HG02885 (cell line): ENCODE measurements at regions not wholly inside any gene's neighbourhood (a gene's known extent, or its start where the extent isn't known, plus 50 kb on each side); places are given as distances from the start of the nearest gene placed in this dataset.
"Not testable (repeated sequence)": the region's sequence is repeated elsewhere in the genome, so short reads cannot be mapped to it uniquely, and the experiment has no call there.

Source experiments
- ATAC-seq: cut with Tn5 transposase; IDR thresholded peaks from one replicate; pipeline ENCODE4 v1.9.1; 2021; ENCODE audit warnings: mild to moderate bottlenecking; ENCODE audit not compliant: unreplicated experiment, poor library complexity

DNA sequence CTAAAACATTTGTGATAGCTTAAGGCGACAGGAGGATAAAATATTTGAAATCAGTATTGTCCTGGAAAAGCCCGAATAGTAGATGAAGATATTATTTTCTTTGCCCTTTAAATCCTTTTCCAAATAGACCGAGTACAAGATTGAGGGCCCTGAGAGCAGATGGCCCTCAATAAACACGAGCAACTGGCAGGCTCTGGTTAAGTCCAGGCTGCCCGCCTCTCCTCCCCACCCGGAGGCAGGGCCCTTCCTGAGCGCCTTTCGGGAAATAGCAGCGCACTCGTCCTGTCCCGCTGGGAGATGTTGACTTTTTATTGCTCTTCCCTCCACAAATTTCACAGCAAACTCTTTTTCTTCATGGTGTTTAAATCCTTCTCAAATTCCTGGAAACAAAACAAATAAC is 50.8 kb upstream of the MAX start:
- ATAC-seq: no peak

DNA sequence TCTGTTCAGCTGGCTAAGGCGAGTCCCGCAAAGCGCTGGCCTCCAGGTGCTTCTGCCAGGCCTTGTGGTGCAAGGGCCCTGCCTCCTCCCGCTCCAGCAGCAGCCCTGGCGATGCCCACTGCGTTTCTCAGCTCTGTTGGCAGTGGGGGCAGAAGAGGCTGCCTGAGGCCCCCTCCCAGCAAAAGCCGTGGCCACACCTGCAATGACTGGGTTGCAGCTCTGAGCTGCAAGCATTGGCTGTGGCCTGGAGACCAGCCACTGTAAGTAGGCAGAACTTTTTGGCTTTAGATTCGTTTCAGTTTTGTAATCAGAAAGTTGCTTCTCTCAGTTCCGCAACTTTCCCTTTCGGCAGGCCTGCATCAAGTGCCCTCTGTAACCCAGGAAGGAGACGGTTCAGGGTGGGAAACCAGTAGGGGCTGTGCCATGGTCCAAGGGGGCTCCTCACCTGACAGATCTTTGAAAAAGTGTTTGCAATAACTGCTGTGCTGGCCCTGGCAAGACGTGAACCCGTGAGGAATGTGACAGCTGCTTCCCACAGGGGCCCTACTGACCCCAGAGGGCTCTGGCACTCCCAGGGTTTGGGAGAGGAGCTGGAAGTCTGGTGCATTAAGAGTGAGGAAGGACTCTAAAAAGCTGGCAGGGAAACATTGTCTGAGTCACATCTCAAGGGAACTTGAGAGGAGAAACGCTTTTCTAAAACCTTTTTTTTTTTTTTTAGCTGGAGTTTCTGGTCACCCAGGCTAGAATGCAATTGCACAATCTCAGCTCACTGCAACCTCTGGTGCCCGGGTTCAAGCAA is 54.5 kb upstream of the MAX start:
- ATAC-seq: peak; percentile 88

DNA sequence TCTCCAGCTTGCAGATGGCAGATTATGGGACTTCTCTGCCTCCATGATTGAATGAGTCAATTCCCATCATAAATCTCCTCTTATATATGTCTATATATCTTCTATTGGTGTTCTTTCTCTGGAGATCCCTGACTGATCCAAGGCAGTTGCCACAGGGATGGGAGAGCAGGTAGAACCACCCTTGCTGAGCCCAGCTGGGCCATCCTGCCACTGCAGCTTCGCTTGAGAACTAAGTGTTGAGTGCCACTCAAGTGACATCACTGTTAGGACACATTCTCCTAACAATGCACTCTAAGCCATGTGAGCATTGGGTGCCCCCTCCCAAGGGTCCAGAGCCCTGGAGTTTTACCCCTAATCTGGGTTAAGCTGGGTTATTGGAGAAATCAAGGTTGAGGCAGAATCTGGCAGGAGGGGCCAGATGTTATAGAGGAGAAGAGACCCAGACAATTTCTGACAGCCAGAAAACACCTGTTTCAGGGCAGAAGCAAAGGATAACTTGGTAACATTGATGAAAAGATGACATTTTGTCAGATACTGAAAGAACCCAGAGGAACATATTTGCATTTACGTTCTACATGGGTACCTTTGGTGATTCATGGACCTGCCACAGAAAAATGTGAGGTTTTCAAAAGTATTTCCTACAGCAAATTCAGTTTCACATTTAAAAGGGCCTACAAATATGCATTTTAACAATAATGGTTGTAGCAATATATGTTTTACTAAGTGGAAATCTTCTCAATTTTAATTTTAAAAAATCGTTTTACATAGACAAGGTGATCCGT is 57.2 kb upstream of the MAX start:
- peak; percentile 62 for ATAC-seq

DNA sequence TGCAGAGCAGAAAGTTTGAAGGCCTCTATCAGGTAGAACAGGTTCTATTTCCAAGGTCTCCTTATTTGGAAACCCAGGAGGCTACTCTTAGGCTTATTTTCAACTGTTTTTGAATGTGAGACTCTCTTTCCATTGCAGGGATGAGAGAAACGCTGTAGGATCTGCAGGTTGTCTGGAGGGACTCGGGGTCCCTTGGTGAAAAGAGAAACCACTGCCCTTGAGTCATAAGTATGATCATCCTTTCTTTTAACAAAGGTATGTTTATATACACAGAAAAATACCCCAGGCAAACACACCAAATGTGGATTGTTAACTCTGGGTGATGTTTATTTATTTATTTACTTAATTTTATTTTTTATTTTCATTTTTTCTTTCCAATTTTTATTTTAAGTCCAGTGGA is 57.8 kb upstream of the MAX start:
- no peak for ATAC-seq

DNA sequence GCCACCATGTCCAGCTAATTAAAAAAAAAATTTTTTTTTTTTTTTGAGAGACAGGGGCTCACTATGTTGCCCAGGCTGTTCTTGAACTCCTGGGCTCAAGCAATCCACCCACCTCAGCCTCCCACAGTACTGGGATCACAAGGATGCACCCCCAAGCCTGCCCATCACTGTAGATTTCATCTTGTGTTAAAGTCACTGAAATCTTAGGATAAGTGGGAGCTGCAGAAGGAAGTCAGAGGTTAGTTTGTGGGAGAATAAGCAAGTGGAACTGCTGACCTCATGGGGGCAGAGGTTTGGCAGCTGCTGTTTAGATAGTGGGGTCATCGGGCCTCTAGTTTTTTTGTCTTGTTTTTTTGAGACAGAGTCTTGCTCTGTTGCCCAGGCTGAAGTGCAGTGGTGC is 59.7 kb upstream of the MAX start:
- ATAC-seq: no peak

DNA sequence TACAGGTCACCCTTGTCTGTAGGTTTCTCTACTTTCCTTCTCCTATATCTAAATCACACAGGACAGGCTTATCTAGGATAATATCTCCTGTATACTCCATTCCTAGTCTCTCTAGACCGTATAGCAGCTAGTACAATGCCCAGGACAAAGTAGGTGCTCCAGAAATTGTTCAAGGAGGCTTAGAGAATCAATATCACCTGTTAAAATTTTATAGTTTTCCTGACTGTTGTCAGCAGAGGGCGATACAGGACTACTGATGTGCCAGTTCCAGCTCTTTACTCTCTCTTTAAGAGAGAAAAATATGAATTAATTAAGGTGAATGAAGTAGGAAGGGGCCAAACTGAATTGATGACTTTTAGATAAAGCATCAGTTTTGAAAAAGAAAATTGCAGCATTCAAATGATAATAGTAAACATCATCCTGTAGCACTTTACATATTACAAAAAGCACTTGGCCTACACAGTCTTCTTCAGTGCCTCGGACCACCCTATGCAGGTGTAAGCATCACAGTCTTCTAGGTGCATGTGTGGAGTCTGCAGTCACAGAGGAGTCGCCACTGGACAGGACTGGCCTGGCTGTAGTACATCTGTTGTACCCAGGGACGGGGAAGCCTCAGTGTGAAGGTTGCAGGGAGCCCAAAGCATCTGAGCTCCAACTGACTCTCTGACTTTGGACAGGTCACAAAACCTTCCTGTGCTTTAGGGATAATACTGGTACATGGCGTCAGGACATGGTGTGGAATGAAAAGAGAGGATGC is 61.9 kb upstream of the MAX start:
- ATAC-seq: no peak

DNA sequence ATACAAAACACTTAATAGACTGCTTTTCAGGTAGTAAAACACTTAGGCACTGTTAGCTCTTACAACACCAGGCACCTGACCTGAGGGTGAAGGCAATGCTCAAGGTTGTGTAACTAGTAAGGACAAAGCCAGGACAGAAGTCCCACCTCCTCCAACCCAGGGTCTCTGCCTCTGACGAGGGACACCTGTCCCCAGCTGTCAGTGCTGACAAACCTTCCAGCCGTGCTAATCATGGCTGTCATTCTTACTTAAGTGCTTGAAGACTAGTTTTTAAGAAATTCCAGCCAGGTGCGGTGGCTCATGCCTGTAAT is 62.5 kb upstream of the MAX start:
- no peak for ATAC-seq

DNA sequence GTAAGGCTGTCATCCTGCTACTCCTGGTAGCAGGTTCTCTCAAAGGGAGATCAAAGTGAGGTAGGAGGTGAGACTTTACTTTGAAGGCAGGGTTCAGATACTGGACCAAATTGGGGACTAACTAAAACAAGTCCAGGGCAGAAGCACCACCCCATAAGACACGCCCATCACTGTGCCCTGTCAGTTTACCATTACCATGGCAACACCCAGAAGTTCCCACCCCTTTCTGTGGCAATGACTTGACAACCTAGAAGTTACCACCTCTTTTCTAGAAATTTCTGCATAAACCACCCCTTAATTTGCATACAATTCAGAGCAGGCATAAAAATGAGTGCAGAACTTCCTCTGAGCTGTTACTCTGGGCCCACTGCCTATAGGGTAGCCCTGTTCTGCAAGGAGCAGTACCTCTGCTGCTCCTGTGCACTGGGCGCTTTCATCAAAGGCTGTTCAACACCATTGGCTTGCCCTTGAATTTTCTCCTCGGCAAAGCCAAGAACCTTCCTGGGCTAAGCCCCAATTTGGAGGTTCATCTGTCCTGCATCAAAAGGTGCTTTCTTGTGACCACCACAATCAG is 64.8 kb upstream of the MAX start:
- ATAC-seq: no peak

DNA sequence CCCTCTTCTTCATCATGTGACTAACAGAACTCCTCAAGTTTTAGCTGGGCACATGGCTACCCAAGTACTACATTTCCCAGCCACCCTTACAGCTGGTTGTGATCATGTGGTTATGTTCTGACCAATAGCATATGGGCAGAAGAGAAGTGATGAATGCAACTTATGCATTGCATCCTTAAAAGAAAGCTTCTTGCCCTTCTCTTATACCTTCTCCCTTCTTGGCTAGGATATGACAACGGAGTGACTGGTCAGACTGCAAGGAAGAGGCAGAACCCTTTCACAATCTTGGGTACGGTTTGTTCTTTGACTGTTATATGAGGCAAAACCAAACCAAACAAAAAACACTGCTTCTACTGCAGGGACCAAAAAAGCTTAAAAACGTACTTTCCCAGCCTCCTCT is 66.5 kb upstream of the MAX start:
- no peak for ATAC-seq

DNA sequence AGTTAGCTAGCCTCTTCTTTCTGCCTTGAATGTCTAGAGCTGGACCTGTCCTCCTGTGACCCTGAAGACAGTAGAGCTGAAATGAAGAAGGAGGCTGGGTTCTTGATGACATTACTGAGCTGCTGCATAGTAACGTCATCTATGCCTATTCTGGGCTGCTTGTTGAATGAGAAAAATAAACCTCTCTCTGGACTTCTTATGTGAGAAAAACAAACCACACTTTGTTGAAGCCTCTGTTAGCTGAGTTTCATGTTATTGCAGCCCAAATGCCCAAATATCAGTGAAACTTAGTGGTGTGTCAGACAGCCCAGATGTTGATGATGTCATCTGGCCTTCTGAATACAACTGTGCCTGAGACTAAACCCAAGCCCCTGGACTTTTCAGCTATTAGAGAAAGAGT is 67.0 kb upstream of the MAX start:
- ATAC-seq: peak; percentile 89

DNA sequence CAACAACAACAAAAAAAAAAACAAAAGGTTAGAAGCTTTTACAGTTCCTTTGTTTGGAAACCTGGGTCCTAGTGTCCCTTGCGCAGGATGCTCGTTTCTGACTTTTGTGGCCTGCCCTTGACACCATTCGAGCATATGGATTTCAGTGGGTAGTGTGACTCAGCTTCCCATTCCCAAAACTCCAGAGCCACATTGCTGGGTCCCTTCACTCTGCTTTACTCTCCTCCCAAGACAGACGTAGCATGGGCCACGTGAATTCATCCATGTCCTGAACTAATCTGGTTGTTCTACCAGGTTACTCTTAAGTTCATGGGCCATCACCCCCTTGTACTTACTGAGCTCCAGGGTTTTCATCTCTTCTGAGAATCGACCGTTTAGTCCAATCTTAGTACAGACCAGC is 68.0 kb upstream of the MAX start:
- ATAC-seq: no peak

DNA sequence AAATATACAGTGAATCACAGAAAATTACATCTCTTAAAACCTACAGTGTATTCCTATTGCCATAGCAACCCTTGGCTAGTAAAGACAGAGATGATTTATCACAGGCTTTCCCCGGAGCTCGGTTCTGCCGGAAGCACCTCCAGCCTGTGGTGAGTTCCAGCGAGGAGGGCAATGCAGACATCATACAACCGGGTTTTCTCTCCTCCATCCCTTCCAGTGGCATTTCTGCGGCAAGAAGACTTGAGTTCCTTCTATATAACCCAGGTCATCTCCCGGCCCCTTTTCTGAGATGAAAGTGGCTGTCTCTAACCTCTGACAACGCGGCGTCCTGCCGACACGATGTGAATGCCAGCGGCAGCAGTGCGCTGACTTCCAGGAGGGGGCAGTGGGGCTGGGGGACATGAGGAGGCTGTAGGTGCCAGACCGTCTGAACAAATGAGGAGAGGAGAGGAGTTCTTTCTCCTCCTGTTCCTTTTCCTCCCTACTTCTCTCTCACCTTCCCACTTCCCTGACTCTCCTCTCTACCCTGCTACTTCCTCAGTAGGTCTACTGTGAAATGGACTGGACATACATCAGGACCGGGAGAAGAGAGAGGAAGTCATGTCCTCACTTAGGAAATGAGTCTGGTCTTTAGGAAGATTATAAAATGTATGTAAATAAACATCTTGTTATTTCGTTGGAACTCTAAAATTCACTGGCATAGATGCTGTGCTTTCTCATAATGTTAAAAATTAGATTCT is 68.6 kb upstream of the MAX start:
- peak; percentile 43 for ATAC-seq

DNA sequence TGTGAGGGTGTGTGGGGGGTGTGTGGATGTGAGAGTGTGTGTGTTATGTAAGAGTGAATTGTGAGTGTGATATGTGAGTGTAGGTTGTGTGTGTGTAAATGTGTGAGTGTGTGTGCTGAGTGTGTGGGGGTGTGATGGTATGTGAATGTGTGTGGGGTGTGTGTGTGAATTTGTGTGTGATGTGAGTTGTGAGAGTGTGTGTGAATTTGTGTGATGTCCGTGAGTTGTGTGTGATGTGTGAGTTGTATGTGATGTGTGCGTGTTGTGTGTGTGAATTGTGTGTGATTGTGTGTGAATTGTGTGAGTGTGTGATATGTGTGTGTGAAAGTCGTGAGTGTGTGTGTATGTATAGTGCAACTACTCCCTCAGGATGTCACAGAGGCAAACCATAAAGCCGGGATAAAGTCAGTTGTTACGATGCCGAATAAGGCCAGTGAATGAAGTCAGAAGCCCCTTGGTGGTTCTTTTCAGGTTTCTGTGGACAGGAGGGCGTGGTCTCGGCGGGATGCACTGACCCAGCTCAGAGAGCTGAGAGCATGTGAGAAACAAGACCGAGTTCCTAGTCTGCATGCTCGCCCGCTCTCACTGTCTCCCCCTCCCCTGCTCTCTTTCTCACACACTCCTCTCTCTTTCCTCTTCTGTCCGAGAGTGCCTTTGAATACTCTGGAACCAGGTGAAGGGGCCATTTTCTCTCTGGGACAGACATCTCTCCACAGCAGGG is 71.8 kb upstream of the MAX start:
- no peak for ATAC-seq

DNA sequence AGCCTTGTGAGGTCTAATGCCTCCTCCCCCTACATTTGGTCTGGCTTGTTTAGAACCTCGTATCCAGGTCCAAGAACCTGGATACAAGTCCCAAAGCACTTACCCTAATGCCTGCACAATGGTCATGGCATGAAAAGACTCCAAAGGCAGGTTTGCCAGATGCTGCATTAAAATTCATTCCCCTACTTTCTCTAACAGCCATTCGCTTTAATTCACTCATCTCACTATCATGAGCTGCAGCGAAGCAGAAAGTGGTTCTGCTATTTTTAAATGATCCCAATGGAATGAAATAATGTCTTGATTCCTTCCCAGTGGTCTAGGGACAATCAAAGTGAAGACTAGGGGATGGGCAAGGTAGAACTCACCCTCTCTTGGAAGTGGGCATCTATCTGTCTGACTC is 72.5 kb upstream of the MAX start:
- no peak for ATAC-seq

DNA sequence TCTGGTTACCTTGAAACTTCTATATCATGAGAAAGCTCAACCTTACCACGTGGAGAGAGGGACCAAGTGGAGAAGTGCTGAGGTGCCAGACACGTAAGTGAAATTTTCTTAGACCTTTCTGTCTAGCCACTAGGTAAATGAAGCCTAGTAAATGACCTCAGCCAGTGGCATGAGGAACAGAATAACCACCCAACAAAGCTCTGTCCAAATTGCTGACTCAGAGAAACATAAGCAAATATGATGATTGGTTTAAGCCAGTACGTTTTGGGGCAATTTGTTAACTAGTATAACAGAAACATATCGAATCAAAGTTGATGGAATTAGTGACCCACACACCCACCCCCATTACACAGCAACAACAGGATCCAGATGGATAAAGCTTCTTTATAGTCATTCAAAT is 75.2 kb upstream of the MAX start:
- ATAC-seq: no peak

DNA sequence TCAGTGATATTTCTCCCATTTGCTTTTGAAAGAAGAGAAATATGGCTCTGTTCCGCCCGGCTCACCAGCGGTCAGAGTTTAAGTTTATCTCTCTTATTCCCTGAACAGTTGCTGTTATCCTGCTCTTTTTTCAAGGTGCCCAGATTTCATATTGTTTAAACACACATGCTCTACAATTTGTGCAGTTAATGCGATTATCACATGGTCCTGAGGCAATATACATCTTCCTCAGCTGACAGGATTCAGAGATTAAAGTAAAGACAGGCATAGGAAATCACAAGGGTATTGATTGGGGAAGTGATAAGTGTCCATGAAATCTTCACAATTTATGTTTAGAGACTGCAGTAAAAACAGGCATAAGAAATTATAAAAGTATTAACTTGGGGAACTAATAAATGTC is 76.9 kb upstream of the MAX start:
- not testable (repeated sequence) for ATAC-seq

DNA sequence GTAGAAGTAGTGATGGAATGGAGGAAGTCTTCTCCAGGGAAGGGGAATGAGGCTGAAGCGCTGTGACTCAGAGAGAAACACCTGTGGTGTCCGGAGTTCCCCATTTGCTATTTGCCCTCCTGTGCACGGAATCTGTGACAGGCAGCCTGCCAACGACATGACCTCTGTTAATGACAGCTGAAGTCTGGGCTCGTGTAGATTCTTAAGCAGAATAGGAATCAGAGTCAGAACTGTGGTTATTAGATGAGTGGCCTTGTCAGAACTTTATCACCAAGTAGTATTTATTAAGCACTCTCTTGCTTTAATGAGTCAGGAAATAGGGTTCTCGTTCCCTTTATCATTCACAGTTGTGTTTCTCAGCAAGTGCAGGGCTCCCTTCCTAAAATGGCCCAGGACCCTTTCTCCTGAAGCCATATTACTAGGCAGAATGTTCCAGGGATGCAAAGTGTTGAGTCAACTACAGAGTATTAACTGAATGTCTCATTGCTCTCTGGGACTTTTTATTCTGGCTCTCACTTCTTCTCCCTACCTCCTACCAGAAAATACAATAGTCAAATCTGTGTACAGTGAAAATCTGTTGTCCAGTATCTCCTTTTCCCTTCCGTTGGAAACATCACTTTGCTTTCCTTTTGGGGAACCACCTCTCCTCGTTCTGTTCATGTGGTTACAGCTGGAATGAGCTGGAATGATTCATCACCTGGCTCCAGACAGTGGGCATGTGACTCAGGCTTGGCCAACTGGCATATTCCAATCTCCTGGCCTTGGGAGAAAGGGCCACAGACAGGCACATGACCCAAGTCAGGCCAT is 77.8 kb upstream of the MAX start:
- ATAC-seq: peak; percentile 94

DNA sequence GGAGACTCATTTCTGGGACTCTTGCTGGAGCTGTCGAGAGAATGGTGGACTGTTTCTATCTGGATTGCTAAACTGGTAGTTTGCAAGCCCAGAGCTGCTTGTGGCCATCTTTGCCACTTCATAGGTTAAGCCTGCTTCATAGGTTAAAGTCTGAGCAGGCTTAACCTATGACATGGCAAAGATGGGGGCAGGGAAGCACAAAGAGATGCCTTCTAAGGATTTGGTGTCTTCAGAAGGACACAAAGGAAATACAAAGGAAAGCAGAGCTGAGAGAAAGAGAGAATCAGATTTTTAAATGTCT is 78.4 kb upstream of the MAX start:
- no peak for ATAC-seq
